ENCODE measurements at regions not wholly inside any gene's neighbourhood (a gene's known extent, or its start where the extent isn't known, plus 50 kb on each side); places are given as distances from the start of the nearest gene placed in this dataset.

DNA sequence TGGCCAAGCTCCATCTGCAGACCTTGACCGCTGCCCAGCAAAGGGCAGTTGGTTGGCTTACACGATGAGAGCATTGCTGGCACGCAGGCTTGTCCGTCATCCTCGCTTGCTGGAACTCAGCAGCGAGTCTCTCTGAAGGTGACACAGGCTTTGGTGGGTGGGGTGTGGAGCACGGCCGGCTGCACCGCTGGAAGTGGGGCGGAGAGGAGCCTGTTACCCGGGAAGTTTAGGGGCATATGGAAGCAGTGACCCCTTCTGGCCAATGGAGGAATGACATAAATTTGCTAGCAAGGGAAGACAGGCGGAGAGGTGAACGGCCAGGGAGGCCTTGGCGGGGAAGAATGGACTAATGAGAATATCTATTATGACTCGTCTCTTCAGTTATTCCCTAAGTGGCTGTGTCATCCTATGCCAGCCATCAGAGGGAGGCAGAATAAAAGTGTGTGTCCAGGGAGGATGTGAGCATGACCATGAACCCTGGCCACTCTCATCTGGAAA, 65.9 kb upstream of the SDK2 start:
- ChIA-PET POLR2A (ENCODE audit: low non-redundant PET) (no interaction called here), CTCF (interaction anchor here (0.7 to 1.0 kb wide), 4 partner anchors 124 to 466 kb away, joined by 3 to 4 read pairs (median 4); no protein-coding TSS in a partner anchor)
- DNase-seq (ENCODE audit: low spot score) = peak; percentile 29
- no peak overlapping the region for H3K27ac ChIP-seq
- TF ChIP-seq, protein P1, sequence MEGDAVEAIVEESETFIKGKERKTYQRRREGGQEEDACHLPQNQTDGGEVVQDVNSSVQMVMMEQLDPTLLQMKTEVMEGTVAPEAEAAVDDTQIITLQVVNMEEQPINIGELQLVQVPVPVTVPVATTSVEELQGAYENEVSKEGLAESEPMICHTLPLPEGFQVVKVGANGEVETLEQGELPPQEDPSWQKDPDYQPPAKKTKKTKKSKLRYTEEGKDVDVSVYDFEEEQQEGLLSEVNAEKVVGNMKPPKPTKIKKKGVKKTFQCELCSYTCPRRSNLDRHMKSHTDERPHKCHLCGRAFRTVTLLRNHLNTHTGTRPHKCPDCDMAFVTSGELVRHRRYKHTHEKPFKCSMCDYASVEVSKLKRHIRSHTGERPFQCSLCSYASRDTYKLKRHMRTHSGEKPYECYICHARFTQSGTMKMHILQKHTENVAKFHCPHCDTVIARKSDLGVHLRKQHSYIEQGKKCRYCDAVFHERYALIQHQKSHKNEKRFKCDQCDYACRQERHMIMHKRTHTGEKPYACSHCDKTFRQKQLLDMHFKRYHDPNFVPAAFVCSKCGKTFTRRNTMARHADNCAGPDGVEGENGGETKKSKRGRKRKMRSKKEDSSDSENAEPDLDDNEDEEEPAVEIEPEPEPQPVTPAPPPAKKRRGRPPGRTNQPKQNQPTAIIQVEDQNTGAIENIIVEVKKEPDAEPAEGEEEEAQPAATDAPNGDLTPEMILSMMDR (conservative IDR thresholded peaks at IDR 0.05; ENCODE audit: low read depth) = no peak; the same call in 1 of the 2 replicates

DNA sequence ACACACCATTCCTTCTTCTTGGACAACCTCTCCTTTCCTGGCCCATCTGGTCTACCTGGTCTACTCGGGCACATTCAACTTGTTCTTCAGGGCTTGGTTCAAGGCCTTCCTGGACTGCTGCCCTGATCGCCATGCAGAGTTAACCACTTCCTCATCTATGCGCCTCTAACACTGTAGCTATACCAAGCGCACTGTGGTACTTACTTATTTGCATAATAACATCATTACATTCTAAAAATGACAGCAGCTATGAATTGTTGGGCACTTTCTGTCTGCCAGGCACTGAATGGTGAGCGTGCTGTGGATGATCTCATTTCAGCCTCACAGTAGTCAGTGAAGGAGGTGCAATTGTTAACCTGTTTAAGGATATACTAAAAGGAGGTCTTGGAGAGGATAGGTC, 66.9 kb upstream of the SDK2 start:
- no peak overlapping the region for H3K27ac ChIP-seq
- ChIA-PET POLR2A (ENCODE audit: low non-redundant PET) (no interaction called here), CTCF (interaction anchor here (1.0 kb wide), 1 partner anchor 281 kb away, joined by 4 read pairs; no protein-coding TSS in a partner anchor)
- TF ChIP-seq, protein P1 (conservative IDR thresholded peaks at IDR 0.05; ENCODE audit: low read depth) = no peak
- DNase-seq (ENCODE audit: low spot score) = no peak

DNA sequence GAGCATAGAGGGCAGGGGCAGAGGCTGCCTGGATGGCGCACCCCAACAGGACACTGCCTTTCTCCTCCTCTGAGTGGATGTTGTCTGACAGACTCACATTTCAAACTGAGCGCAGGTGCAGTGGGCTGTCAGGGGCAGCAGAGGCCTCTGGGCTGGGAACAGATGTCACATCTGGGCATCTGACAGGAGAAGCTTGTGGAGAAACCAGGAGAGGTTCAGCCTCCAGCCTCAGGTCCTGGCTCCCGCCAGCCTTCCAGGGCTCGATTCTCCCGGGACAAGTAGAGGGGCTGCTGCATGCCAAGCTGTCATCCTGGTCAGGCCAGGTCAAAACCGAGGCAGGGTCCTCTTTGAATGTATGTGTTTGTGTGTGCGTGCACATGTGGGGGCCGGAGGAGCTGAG, 67.7 kb upstream of the SDK2 start:
- DNase-seq (ENCODE audit: low spot score) = no peak
- POLR2A ChIA-PET (ENCODE audit: low non-redundant PET) = no interaction called here
- peak overlapping the region; percentile 19; the same call in 1 of the 2 replicates for H3K27ac ChIP-seq
- CTCF ChIA-PET = interaction anchor here (1.5 kb wide), 1 partner anchor 282 kb away, joined by 3 read pairs; no protein-coding TSS in a partner anchor
- TF ChIP-seq, protein P1 (conservative IDR thresholded peaks at IDR 0.05; ENCODE audit: low read depth) = no peak

DNA sequence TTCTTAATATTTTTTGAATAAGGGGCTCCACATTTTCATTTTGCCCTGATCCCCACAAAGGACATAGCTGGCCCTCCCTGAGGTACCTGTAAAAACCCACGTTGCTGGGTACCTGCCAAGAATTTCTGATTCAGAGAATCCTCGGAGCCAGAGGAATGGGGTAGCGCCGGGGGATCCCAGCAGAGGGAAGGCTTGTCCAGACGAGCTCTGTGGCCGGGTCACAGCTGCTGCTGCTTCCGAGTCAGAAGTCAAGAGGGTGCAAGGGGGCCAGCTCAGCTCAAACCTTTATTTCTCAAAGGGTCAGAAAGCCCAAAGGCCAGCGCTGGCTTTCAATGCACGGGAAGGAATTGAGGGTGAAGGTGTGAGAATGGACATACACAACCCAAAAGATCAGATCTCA, 68.9 kb upstream of the SDK2 start:
- ChIA-PET CTCF (interaction anchor here (0.5 to 1.5 kb wide), 3 partner anchors 17 to 283 kb away, joined by 3 to 4 read pairs (median 3); no protein-coding TSS in a partner anchor), POLR2A (ENCODE audit: low non-redundant PET) (no interaction called here)
- no peak overlapping the region for H3K27ac ChIP-seq

DNA sequence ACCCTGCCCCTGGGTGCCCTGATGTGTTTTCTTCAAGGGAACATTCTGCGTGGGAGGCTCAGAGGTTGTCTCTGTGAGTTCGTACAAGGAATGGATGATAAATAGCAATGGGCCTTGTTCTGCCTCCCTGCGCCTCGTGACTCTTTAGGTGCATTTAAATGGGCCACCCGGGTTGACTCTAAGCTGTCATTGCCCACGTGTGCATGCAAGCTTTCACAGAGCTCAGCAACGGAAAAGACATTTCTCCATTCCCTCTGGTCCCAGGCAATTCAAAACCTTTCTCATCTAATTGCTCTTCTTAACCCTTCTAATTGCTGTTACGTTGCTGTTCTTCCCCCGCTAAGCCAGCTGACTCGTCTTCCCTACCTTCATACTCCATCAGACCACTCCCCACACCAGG, 71.5 kb upstream of the SDK2 start:
- no peak for DNase-seq (ENCODE audit: low spot score)
- TF ChIP-seq, protein P1 (conservative IDR thresholded peaks at IDR 0.05; ENCODE audit: low read depth) = no peak
- ChIA-PET CTCF (interaction anchor here (0.6 kb wide), 1 partner anchor 9 kb away, joined by 3 read pairs; no protein-coding TSS in a partner anchor), POLR2A (ENCODE audit: low non-redundant PET) (no interaction called here)
- H3K27ac ChIP-seq = no peak overlapping the region

More for the DNA sequence above, 68.9 kb upstream of the SDK2 start:
- TF ChIP-seq, protein P1 (conservative IDR thresholded peaks at IDR 0.05; ENCODE audit: low read depth) = no peak
- DNase-seq (ENCODE audit: low spot score) = peak; percentile 82

DNA sequence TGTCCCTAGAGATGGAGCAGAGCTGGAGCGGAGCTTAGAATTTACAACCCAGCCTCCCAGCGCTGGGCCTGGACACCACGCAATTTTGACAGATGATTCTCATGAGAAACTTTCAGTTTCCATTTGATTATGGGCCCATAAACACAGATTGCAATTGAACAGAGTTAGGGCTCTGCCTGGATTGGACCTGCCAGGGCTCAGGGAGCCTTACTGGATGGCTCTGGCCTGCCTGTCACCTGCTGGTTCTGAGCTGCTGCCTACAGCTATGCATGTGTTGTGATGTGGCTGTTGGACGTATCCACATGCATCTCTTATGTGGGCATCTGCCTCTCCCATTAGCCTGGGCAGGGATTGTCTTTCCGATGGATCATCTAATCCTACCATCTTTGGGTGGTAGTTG, 73.4 kb upstream of the SDK2 start:
- no peak overlapping the region for H3K27ac ChIP-seq
- ChIA-PET POLR2A (ENCODE audit: low non-redundant PET) (no interaction called here), CTCF (interaction anchor here (0.6 kb wide), 2 partner anchors 56 to 78 kb away, joined by 3 read pairs; no protein-coding TSS in a partner anchor)
- no peak for DNase-seq (ENCODE audit: low spot score)
- TF ChIP-seq, protein P1 (conservative IDR thresholded peaks at IDR 0.05; ENCODE audit: low read depth) = no peak
